Stimulated activated CD4-positive, alpha-beta T cell treated with anti-CD3 and anti-CD28 coated beads, Interleukin-4, amount 100 ng/mL, for 24 hours (primary cell): ENCODE measurements at regions not wholly inside any gene's neighbourhood (a gene's known extent, or its start where the extent isn't known, plus 50 kb on each side); places are given as distances from the start of the nearest gene placed in this dataset.

Source experiments
- DNase-seq: peaks from one replicate; pipeline ENCODE4 v3.0.0-alpha.2; 2020

DNA sequence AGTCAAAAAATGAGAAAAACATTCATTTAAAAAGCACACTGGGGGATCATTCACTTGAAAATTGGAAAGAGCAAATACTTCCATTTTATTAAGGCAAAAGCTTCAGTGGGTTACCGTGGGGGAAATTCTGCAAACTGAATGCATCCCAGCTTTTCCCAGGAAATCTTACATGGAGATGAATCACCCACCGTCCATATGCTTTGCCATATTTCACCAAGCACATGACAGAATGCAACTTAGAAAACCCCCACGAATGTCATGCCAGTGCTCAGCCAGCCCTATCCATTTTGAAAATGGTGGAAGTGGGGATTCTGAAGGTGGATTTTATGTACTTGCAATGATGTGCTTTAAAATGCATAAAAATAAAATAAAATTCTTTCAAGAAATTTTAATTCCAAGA is 485.5 kb upstream of the ID2 start:
- no peak for DNase-seq

DNA sequence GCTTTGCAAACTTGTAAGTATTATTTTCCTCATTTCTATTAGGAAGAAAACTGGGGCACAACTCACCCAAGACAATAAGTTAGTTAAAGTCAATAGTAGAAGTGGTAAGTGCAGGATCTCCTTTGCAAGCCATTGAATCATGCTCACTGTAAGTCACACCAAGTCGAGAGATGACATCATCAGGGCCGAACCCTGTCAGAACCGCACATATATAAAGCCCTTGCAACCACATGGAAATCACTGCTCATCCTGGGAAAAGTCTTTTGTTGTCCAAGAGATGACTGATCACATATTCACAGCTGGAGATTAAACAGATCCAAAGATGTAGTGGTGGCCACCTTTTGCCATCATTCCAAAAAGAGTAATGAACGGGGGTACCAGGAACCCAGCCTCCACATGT is 484.8 kb upstream of the ID2 start:
- DNase-seq, result no peak

DNA sequence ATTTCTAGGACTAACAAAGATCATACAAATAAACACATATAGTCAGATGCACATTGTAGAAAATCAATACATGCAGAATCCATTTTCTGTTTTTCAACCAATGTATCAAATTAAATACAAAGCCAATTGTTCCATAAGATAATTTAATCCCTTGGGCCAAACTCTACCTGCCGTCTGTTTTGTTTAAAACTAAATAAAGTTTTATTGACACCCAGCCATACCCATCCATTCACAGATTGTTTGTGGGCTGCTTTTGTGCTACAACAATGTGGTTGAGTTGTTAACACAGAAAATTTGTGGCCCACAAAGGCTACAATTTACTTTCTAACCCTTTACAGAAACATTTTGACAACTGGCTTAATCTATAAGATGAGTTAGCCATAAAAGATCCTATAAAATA is 484.0 kb upstream of the ID2 start:
- no peak for DNase-seq

DNA sequence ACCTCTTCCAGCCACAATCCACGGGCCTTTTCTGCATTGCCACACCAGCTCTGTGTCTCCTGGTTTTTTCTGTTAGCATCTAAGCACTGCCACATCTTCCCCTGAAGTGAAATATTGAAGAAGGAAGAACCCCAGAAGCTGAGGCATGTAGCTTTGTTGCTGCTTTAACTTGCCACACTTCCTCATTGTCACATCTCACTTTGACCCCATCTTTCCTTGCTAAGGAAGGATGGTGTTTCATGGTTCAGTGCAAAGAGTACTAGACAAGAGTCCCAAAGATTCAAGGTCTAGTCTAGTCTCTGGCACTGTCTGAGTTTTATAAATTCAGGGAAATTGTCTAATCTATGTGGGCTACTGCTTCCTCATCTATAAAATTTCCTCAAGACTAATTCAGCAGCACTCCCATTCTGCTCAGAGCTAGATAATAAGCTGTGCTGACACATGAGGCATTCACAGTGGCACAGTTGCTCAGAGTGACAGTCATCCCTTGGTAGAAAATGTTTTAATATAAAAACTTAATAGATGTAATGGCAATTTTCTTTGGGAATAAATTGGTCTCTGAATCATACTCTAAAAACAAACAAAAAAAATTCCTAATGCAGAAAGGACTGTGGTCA is 483.0 kb upstream of the ID2 start:
- DNase-seq, result no peak

DNA sequence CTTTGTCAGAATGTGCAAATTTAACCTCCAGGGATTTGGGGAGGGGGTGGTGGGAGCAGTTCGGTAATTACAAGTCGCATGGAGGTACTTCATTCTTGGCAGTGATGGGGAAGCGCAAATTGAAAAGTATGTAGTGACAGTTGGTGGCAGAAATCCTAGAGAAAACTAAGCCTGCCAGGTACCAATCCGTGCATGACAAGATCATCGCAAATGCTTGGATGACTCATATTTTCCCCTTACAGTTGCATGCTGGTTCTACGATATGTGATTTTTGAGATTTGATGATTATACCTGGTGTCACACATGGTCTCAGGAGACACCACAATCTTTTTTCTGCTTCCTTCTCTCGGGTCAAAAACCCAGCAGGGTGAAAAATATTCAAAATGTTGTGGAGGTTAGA is 479.7 kb upstream of the ID2 start:
- DNase-seq, result no peak

DNA sequence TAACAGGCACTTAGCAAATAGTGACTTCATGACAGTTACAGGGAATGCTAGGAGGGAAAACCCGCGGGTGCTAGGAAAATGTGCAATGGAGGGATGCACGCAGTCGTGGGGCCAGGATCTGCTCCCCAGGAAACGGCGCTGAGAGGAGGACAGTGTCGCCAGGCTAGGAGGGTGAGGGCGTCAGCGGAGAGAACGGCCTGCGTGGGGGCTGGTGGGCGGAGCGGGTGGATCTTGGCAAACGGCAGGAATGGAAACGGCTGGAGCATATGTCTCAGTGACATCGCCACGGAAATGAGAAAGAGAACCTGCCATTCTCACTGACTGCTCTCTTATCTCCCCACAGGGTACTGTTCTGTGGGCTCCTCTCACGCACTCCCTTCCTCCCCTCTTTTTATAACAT is 478.5 kb upstream of the ID2 start:
- no peak for DNase-seq

DNA sequence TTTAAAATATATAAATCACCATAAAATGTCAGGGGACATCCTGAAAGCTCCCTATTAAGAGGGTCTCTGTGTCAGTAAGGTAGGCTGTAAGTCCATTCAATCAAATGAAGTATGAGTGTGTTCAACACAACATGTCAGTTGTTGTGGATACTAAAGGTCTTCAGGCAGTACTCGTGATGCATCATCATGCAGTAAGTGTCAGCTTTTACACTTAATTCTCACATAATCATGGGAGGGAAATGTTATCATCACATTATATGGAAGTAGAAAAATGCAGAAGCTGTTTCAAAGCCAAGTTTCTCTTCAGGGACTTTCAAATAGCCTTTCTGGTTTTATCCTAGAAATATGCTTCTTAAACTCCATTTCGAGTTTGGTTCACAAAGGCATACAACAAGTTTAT is 477.1 kb upstream of the ID2 start:
- DNase-seq, result no peak

DNA sequence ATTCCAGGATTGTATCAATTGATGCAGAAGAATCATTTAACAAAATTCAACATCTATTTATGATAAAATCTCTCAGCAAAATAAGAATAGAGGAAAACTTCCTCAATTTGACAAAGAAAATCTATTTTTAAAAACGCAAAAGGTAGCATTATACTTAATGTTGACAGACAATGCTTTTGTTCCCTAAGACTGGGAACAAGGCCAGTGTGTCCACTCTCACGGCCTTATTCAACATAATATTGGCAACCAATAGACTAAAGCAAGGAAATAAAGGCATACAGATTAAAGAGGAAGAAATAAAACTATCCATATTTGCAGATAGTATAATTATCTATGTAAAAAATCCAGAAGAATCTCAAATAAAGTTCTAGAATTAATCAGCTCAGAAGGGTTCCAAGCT is 472.4 kb upstream of the ID2 start:
- DNase-seq, result no peak

DNA sequence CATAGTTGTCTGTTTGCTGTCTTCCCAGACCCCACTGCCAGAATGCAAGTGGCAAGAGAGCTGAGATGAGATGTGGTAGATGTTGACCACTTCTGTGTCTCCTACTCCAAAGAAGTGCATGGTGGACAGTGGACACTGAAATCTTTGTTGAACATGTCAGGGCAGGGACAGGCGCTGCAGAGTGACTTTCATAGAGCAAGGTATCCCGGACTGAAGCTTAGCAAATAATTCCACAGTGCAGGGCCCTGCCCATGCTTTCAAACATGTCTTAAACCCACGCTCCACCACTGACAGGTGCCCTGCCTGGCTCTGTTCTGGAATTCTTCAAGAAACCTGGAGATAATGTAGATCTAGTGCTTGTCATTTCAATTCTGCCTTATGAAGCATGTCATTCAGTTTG is 470.5 kb upstream of the ID2 start:
- no peak for DNase-seq

DNA sequence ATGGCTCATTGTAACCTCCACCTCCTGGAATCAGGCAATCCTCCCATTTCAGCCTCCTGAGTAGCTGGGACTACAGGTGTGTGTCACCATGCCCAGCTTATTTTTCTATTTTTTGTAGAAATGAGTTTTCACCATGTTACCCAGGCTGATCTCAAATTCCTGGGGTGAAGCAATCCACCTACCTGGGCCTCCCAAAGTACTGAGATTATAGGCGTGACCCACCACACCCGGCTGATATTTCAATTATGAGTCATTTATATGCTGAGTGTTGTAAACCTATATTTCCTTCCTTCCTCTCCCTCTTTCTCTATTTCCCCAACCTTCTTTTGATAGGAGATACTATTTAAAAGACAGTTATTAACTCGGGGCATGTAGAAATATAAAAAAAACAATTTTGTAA is 469.6 kb upstream of the ID2 start:
- no peak for DNase-seq

DNA sequence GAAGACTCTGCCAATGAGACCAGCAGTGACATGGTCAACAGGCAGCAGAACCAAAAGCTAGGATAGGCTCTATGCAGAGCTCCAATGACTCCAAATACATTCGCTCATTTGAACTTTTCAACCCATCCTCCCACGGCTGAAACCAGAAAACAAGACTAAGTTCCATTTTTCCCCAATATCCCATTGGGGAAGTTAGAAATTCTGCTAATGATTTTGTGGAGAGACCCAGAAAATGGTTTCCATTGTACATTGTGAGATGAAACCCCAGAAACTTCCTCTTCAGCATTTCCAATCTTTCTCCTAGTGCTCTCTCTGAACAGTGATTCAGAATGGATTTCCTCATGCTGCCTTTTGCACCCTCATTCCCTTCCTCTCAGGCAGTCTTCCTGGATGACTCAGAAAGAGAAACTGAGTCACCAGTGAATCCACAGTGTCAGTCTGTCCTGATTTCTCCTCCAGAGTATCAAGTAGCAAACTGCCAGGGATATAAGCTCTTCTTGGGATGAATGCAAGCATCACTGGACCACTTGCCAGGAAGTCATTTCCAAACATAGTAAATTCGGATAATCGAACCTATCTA is 467.7 kb upstream of the ID2 start:
- DNase-seq, result no peak

DNA sequence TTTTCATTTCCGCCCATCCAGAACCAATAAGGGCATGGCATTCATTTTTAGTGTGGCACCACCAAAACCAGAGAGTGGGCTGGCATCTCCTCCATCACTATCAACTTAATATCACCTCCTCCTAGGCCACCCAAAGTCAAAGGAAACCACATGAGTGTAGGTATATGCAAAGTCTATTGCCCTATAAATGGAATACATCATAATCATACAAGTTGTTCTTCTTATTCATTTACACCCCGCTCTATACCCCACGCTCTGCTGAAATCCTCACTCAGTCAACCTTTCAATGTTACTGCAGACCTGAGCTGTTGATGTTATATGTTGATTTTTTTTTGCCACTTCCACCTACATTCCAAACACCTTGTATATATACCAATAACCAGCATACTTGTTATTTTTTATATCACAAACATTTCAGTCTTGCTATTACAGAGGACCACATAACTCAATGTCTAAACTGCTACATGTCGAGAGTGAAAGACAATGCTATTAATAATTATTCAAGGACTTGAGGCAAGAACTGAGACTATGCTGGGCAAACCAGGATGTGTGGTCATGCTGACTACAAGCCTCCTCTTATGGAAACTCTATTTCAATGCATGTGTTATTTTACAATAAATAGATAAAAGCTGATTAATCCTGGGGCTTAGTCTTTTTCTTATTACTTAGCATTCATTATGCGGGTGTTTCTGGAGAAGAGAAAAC is 466.5 kb upstream of the ID2 start:
- no peak for DNase-seq

DNA sequence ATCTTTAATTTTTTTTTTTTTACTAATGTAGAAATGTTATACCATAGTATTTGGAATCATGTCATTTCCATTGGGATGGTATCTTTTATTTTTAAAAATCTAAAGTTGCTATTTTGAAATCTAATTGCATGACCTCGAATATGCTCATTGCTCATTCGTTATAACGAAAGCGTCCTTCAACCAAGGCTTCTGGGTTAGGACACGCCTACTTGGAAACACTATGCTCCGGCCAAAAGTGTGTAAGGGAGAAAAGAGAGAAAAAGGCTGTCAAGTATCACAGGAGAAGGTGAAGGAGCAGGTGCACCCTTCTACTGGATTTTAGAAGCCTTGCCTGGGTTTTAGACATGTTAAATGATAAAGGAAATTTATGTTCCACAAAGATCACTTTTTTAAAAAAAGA is 465.9 kb upstream of the ID2 start:
- no peak for DNase-seq

DNA sequence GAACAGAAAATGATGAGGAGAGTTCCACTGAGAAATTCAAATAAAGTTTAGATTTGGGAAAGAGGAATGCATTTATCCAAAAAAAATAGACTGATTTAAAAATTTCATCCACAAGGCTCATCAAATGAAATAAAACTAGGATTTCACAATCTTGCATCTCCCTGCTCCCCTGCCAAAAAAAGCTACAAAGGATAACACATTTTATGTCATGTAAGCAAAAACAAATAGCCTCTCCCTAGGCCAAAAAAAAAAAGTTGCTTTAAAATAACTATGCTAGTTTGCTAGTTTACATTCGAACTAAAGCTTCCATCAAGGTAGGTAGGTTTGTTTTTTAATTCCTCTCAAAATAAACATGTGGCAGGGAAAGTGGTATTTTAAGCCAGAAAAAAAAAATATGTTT is 465.5 kb upstream of the ID2 start:
- no peak for DNase-seq

DNA sequence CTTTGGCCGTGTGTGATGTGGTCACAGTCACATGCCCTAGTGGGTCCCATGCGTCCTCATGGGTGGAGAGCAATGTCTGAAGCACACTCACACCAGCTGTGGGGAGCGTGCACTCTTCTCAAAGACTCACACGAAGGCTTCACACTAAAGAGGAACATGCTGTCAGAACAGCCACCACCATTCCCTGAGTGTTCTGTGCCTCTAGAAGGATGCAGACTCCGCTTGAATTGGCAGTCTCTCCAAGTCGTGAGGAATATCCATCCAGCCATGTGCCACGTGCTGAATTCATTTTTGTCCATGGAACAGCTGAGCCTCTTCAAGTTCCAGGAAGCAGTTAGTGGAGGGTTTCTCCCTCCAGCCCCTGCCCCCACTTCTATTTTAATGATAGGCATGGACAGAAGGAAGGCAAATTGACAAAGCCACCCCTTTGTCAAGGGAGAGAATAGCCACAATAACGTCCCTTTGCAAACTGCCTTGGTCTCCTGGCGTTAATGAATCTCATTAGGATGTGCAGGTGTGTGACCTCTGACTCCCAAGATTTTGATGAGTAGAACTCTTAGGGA is 464.3 kb upstream of the ID2 start:
- no peak for DNase-seq

DNA sequence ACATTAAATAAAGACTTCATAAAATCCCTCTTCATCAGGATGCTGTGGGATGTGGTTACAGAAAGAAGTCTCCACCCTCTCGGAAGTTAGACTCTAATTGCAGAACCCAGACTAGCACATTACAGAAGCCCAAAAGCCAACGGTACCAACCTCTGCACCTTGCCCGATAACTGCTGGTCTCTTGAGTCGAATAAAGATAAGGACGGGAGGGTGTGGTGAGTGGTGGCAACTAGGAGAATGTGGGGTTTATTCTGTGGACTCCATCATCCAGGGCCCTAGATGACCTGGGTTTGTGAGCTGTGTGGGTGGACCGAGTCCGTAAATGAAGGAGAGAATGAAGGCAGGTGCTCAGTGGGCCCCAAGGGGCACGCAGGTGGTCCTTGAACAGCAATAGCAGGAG is 462.8 kb upstream of the ID2 start:
- no peak for DNase-seq

DNA sequence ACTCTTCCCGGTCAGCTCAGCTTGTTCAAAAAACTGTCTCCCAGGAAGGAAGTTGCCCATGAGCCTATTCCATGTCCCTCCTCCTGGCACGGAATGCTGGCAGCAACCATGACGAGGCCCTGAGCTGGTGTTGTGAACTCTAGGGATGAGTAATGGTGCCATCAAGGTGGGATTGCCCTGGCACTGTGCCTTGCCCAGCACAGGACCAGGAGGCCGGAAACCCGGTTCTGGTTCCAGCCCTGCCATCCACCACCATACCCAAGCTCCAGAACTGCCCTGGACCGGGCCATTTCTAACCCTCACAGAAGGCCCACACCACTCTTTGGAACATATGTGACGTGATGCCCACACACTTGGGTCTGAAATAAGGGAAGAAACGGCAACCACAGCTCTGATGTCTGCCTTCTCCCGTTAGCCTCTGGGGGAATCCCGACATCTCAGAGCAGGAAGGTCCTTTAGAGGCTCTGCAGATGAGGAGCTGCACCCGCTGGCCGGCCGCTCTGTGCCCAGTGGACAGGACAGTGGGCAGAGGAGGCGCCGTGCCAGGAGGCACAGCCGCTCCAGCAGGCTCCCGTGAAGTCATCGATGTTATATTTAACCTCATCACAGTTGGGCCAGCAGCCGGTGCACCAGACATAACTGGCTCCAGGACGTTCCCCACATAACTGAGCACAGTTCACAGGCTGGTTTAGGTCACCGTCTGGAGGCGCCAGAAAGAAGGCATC is 462.1 kb upstream of the ID2 start:
- DNase-seq, result no peak

DNA sequence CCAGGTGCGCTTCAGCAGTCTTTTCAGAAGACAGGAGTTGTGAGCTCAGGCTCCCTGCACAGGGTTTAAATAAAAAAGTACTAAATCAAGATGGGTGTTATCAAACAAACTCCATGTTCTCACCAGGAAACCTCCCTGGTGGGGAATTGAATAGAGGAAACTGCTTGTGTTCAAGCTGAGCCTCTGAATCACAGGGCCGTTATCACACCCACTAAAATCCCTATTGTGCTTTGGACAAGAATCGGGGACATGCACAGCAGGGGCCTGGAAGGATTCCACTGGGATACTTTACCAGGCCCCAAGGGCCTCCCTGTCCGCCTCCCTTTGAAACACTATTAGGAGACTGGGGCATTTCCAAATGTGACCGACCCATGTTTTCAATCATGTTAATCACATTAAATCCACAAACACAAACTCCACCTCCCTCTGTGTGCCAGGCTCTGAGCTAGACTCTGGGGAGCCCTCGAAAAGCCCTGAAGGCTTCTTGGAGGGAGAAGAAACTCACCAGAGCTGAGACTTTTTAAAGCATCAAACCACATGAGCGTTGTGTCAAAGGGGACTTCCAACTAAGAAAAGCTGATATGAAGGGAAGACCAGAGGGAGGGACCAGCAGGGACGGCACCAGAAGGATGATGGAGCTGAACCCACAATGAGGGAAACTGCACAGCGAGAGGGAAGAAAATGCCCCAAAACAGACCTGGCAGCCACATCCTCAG is 458.7 kb upstream of the ID2 start:
- DNase-seq, result no peak

DNA sequence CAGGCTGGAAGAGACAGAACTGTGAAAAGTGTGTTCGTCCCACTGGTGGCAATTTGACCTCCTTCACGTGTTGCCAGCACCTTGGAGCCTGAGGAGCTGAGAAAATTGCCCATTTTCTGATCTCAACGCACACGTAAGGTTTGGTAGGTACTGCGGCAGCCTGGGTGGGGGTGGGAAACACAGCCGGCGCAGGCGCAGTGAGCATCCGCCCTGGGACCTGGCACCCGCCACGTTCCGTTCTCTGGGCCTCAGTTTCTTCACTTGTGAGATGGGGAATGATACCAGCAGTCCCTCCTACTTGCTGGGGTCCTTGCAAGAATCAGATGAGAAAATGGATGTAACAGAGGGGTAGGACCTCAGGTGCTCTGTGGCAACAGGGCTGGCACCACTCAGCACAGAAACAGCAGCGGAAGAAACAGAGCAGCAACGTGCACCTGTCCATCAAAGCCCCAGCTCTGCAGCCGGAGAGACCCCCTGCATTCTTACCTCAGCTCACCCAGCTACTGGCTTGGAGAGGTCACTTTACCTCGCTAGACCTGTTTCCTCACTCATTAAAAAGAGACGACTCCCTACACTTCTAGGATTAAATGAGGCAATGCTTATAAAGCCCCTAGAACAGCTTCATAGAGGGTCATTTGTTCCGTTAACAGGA is 458.0 kb upstream of the ID2 start:
- DNase-seq, result no peak

DNA sequence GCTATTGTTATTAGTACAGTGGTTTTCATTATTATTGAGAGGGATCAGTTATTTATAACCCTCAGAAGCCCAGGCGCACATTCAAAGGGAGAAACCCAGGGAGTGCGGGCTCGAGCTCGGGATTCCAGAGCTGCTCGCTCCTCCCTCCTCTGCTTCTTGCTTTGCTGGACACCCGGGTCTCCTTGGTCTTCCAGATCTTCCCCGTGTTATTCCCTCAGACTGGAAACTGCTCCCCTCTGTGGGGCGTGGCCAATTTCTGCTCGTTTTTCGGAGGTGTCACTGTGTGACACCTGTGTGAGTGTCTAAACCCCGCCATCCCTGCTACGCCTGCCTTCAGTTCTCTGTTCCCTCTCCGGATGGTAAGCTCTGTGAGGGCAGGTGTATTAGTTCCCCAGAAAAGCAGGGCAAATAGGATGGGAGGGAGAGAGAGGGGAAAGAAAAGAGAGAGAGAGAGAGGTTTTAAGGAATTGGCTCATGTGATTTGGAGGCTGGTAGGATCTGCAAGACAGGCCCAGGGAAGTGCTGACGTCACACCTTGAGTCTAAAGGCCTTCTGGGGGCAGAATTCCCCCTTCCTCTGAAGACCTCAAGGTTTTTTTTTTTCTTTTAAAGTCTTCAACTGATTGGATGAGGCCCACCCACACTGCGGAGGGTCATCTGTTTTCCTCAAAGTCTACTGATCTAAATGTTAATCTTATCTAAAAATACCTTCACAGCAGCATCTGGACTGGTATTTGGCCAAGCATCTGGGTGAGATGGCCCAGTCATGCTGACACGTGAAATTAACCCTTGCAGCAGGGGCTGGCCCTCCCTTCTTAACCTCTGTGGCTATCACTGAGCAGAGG is 457.3 kb upstream of the ID2 start:
- no peak for DNase-seq

DNA sequence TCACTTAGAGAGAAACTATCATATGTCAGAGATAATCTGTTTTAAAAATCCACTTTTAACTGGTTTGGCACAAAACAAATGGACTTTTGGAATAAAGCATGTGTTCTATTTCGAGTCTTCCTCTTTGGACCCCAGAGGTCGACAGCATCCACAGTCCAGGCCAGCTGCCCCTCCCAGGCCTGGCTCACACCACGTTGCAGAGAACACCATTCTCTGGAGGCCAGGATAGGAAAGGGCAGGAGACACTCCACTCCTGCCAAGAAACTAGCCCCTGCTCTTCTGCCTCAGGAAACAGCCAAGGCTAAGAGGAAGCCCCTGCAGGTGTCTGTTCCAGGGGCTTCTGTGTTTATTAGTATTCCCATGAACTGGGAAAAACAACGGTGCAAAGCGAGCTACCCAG is 456.6 kb upstream of the ID2 start:
- no peak for DNase-seq

DNA sequence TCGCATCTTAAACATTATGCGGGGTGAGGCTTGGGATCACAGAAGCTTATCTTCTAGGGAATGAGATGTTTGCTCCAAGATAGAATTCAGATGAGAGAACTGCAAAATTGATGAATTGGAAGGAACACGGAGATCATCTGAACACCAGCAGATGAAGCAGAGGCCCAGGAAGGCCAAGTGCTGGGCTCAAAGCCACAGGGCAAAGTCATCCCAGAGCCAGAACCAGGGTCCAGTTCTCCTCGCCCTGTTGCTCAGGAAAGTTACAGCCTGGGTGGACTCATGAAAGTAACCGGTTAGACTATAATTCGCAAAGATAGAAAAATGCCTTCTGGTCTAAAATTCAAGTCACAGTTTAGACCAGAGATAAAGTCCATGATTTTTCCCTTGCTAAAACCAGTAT is 456.1 kb upstream of the ID2 start:
- DNase-seq, result no peak
